GM12873 (cell line): ENCODE measurements at regions not wholly inside any gene's neighbourhood (a gene's known extent, or its start where the extent isn't known, plus 50 kb on each side); places are given as distances from the start of the nearest gene placed in this dataset.

Source experiments
- CTCF ChIP-seq: IDR thresholded peaks from 2 replicates; pipeline ENCODE4 v1.5.1; 2012; ENCODE audit warnings: low read depth, mild to moderate bottlenecking, moderate library complexity, low read length, control low read depth; ENCODE audit not compliant: insufficient read depth; ENCODE audit errors: missing control alignments

GRCh38 chr5:133704411-133704810, 92.1 kb upstream of the FSTL4 start:
- no peak for TF ChIP-seq CTCF

- TF ChIP-seq CTCF, result no peak
Measured at GRCh38 chr5:133703935-133704334, 91.6 kb upstream of the FSTL4 start.

GRCh38 chr5:133702791-133703770, 90.7 kb upstream of the FSTL4 start:
- TF ChIP-seq CTCF, result no peak

GRCh38 chr5:133701871-133702270, 89.5 kb upstream of the FSTL4 start:
- TF ChIP-seq CTCF, result no peak

GRCh38 chr5:133700251-133700650, 87.9 kb upstream of the FSTL4 start:
- TF ChIP-seq CTCF, result no peak

- TF ChIP-seq CTCF, result no peak
Measured at GRCh38 chr5:133698646-133699526, 86.5 kb upstream of the FSTL4 start.

- no peak for TF ChIP-seq CTCF
Measured at GRCh38 chr5:133698259-133698554, 85.9 kb upstream of the FSTL4 start.
